GM06990 (cell line): ENCODE measurements at regions not wholly inside any gene's neighbourhood (a gene's known extent, or its start where the extent isn't known, plus 50 kb on each side); places are given as distances from the start of the nearest gene placed in this dataset.

Source experiments
- DNase-seq: peaks from one replicate; pipeline ENCODE4 v3.0.0-alpha.2; 2011; ENCODE audit not compliant: insufficient read length; ENCODE audit errors: extremely low read depth
- H3K27me3 ChIP-seq: replicated peaks from 2 replicates; pipeline ENCODE4 v1.6.0; 2011; ENCODE audit warnings: low read length; ENCODE audit not compliant: control insufficient read depth, insufficient read depth
- H3K36me3 ChIP-seq: 2 replicates; pipeline ENCODE4 v1.5.1; 2011; ENCODE audit warnings: low read length; ENCODE audit not compliant: control insufficient read depth, insufficient read depth
- H3K4me3 ChIP-seq: replicated peaks from 2 replicates; pipeline ENCODE4 v1.5.1; 2011; ENCODE audit warnings: low read depth, mild to moderate bottlenecking, control low read depth, low read length
- TF ChIP-seq, protein P1 (sequence below): IDR thresholded peaks from 2 replicates; pipeline ENCODE4 v1.5.1; 2011; ENCODE audit warnings: low read length, control low read depth, mild to moderate bottlenecking, inconsistent platforms; ENCODE audit not compliant: insufficient read depth, poor library complexity, severe bottlenecking

DNA sequence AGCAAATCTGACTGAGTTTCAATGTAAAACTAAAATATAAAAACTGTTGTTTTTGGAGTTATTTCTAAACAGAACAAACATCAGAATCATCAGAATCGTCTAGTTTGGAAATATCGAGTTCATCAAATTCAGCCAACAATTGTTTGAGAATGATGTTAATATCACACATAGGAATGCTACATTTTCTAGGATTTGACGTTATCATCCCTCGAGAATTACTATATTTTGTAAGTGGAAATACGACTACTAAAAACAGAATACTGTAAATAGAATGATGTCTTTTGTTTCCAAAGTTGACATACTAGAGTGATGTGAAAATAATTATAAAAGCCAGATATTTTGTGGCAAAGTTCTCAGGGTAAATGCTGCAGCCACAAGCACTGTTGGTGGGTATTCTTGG, 805.9 kb downstream of the TLE1 start:
- TF ChIP-seq, protein P1, sequence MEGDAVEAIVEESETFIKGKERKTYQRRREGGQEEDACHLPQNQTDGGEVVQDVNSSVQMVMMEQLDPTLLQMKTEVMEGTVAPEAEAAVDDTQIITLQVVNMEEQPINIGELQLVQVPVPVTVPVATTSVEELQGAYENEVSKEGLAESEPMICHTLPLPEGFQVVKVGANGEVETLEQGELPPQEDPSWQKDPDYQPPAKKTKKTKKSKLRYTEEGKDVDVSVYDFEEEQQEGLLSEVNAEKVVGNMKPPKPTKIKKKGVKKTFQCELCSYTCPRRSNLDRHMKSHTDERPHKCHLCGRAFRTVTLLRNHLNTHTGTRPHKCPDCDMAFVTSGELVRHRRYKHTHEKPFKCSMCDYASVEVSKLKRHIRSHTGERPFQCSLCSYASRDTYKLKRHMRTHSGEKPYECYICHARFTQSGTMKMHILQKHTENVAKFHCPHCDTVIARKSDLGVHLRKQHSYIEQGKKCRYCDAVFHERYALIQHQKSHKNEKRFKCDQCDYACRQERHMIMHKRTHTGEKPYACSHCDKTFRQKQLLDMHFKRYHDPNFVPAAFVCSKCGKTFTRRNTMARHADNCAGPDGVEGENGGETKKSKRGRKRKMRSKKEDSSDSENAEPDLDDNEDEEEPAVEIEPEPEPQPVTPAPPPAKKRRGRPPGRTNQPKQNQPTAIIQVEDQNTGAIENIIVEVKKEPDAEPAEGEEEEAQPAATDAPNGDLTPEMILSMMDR, result no peak
- no peak overlapping the region for H3K4me3 ChIP-seq

DNA sequence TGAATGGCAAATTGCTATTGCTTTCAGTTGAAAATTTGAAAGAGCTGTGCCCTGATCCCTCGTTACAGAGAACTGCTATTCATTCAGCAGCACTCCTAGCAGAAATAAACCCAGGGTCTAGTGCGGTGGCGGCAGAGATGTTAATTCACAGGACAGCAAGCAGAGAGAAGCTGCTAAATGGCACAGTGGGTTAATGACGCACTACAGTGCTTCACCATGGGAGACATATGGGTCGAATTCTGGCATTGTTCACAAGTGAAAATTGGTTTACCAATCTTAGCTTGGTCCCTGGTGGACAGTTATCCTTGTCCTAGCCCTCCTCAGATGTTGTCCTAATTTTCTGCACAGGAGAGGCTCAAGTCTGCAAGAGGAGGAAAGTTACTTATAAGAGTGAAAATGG, 807.4 kb downstream of the TLE1 start:
- H3K36me3 ChIP-seq, result no peaks in the 10 kb centered on the region
- TF ChIP-seq, protein P1, result no peak
- H3K27me3 ChIP-seq, result no peaks in the 10 kb centered on the region
- H3K4me3 ChIP-seq, result no peak overlapping the region
- no peak for DNase-seq

More for the DNA sequence above, 805.9 kb downstream of the TLE1 start:
- Histone ChIP-seq H3K27me3 (no peaks in the 10 kb centered on the region), H3K36me3 (no peaks in the 10 kb centered on the region)
- DNase-seq, result no peak

DNA sequence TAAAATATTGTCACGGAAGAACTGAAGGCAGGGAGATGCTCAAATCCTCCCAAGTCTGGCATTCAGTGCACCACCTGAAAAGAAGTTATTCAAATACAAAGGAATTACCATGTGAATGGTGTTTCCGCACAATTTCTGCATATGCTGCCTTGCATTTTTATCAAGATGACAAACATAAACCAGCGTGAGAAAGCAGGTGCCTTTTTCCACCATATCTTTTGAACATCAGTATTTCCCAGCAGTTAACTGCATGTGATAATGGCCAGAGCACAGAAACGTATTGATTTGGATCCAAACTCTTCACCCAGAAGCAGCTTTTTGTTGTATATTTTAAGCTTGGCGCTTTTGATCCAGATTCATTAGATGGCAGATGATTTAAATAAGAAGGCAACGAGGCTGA, 808.0 kb downstream of the TLE1 start:
- Histone ChIP-seq H3K36me3 (no peaks in the 10 kb centered on the region), H3K4me3 (no peak overlapping the region), H3K27me3 (no peaks in the 10 kb centered on the region)
- no peak for DNase-seq
- TF ChIP-seq, protein P1, result no peak

DNA sequence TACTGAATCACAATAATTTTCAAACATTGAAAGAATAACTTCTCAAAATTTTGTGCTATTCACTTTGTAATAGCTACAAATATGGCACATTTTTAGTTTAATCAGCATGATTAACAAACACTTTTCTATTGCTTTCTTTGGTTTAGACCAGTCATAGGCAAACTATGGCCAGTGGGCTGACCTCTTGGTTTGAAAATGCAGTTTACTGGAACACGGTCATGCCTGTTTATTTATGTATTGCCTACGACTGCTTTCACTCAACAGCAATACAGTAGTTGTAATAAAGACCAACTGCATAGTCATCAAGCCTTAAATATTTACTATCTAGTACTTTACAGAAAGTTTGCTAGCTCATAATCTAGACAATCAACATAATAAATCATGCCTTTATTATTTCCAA, 810.8 kb downstream of the TLE1 start:
- Histone ChIP-seq H3K4me3 (no peak overlapping the region), H3K36me3 (no peaks in the 10 kb centered on the region), H3K27me3 (no peaks in the 10 kb centered on the region)
- DNase-seq, result no peak
- TF ChIP-seq, protein P1, result no peak

DNA sequence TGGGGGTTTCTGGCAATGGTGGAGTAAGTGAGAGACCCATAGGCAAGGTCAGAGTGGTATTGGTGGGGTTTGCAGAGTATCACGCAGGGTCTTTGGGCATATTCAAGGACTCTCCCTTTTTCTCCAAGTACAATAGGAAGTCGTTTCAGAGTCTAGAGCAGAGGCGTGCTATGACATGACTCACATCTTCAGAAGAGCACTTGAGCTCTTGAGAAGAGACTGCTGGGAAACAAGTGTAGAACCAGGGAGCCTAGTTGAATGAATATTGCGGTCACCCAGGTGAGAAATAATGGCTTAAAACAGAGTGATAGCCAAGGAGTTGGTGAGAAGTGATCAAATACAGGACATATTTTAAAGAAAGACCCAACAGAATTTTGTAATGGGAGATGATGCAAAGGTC, 813.4 kb downstream of the TLE1 start:
- TF ChIP-seq, protein P1, result no peak
- DNase-seq, result no peak
- Histone ChIP-seq H3K27me3 (no peaks in the 10 kb centered on the region), H3K4me3 (no peak overlapping the region), H3K36me3 (no peaks in the 10 kb centered on the region)

DNA sequence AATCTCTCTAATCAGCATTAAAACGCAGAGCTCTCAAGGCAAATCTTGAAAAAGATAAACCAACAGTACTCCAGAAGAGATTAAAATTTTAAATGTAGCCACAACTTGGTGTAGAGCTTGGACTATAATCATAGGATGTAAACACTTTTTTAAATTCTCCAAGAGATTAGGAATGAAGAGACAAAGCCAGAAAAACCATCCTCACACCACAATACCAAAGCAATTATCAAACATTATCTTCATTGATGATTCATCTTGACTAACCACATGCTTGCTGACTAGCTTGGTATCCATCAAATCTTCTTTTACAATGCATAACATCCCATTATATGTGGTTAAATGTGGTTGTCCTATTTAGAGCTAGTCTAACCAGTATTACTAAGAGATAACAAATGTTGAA, 815.1 kb downstream of the TLE1 start:
- no peak overlapping the region for H3K4me3 ChIP-seq
- H3K36me3 ChIP-seq, result no peaks in the 10 kb centered on the region
- no peaks in the 10 kb centered on the region for H3K27me3 ChIP-seq
- TF ChIP-seq, protein P1, result no peak
- no peak for DNase-seq
